ENCODE measurements at regions not wholly inside any gene's neighbourhood (a gene's known extent, or its start where the extent isn't known, plus 50 kb on each side); places are given as distances from the start of the nearest gene placed in this dataset.

DNA sequence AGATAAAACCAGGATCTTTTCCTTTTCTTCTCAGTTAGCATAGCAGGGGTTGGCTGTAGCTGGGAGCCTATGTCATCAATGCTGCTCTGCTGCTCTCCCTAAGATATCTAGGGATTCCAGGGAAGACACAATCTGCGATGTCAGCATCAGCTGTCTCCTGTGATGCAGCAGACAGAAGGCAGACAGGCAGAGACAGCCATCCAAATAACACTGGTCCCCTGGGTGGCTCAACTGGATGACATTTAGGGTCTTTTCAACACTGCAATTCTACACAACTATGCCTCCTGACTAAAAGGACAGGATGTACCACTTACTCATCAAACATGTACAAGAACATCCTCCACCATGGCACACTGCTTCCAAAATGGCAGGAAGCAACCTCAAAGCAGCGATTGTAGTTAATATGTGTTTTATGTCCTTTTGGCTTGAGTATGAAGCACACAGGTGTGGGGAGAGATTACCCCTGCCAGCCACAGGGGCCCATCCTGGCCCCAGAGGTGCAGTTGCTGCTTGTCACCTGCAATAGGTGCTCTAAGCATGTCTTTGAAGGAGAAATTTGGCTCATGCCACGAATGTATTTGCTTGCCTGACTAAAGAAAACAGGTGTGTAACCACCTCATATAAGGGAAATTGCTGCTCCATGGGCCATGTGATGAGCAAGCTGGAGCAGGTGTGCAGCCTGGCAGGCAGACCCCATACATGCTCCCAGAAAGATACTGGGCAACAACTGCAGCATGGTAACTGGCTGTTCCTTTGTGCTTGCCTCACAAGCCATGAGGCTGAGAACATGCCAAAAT, 357.8 kb downstream of the VPS13C start:
- TF ChIP-seq CTCF (conservative IDR thresholded peaks at IDR 0.05; ENCODE audit: low read depth, low read length) (no peak), CEBPB (IDR thresholded peaks at IDR 0.05; ENCODE audit: low read depth, low read length) (no peak), FOS (IDR thresholded peaks at IDR 0.05; ENCODE audit: low read depth, low read length) (no peak), MAZ (IDR thresholded peaks at IDR 0.05; ENCODE audit: borderline replicate concordance, low read depth, low read length) (no peak), SMC3 (IDR thresholded peaks at IDR 0.05; ENCODE audit: low read depth, low read length) (no peak), BHLHE40 (IDR thresholded peaks at IDR 0.05; ENCODE audit: low read depth, low read length) (no peak), NFE2L2 (IDR thresholded peaks at IDR 0.05; ENCODE audit: low read depth, low read length) (no peak), MAFK (IDR thresholded peaks at IDR 0.05; ENCODE audit: low read depth, low read length) (no peak)
- TF ChIP-seq, protein P1, sequence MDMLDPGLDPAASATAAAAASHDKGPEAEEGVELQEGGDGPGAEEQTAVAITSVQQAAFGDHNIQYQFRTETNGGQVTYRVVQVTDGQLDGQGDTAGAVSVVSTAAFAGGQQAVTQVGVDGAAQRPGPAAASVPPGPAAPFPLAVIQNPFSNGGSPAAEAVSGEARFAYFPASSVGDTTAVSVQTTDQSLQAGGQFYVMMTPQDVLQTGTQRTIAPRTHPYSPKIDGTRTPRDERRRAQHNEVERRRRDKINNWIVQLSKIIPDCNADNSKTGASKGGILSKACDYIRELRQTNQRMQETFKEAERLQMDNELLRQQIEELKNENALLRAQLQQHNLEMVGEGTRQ (IDR thresholded peaks at IDR 0.05; ENCODE audit: low read depth, low read length): no peak
